K562 (cell line): ENCODE measurements at regions not wholly inside any gene's neighbourhood (a gene's known extent, or its start where the extent isn't known, plus 50 kb on each side); places are given as distances from the start of the nearest gene placed in this dataset.

ENCODE experiments used
- FOXK1 ChIP-seq: sonication (generic); formaldehyde crosslinking; IDR thresholded peaks from 2 replicates; pipeline ENCODE4 v1.8.0; 2022; ENCODE audit warnings: missing genetic modification reagents, mild to moderate bottlenecking, borderline replicate concordance
- NFE2L1 ChIP-seq: fragments of 450-650 bp; IDR thresholded peaks from 2 replicates; pipeline ENCODE4 v1.6.1; 2016; ENCODE audit warnings: missing genetic modification characterization, low read depth, mild to moderate bottlenecking, missing compliant biosample characterization, moderate library complexity, borderline replicate concordance
- RBM39 ChIP-seq: fragments of 200-400 bp; formaldehyde crosslinking; optimal IDR thresholded peaks from 2 replicates; pipeline ENCODE3; 2018; ENCODE audit warnings: low read depth, low read length
- RREB1 ChIP-seq: fragments of 250-450 bp; sonication (Bioruptor Pico); IDR thresholded peaks from 2 replicates; pipeline ENCODE4 v1.4.0; 2020
- SREBF2 ChIP-seq: sonication (generic); formaldehyde crosslinking; IDR thresholded peaks from 2 replicates; pipeline ENCODE4 v1.4.0; 2020; ENCODE audit warnings: mild to moderate bottlenecking, missing genetic modification reagents
- TFAP4 ChIP-seq: sonication (generic); formaldehyde crosslinking; IDR thresholded peaks from 2 replicates; pipeline ENCODE4 v1.8.0; 2022; ENCODE audit warnings: missing genetic modification reagents, mild to moderate bottlenecking, moderate library complexity, borderline replicate concordance
- ZFX ChIP-seq: sonication (generic); formaldehyde crosslinking; IDR thresholded peaks from 2 replicates; pipeline ENCODE4 v1.8.0; 2022; ENCODE audit warnings: mild to moderate bottlenecking, missing genetic modification reagents, moderate library complexity

- TF ChIP-seq RREB1 (no peak), RBM39 (no peak), ZFX (CRISPR knock-in tag) (no peak), TFAP4 (CRISPR knock-in tag) (no peak), SREBF2 (CRISPR knock-in tag) (no peak), FOXK1 (no peak), NFE2L1 (tag) (no peak)
- TF ChIP-seq, all 486 proteins: peak for 0
Observed at GRCh38 chr10:131387018-131387529, 75.6 kb upstream of the TCERG1L start (continued).
